Colonic mucosa (tissue), 4 donors: ENCODE measurements at regions not wholly inside any gene's neighbourhood (a gene's known extent, or its start where the extent isn't known, plus 50 kb on each side); places are given as distances from the start of the nearest gene placed in this dataset.

Experiments used
- DNase-seq: peaks from one replicate; pipeline ENCODE4 v3.0.0-alpha.2; 2020
- H3K27ac ChIP-seq: fragments of 200-600 bp; one replicate; pipeline ENCODE4 v1.8.0; 2021
- H3K27me3 ChIP-seq: fragments of 200-600 bp; one replicate; pipeline ENCODE4 v1.8.0; 2021
- H3K36me3 ChIP-seq: fragments of 200-600 bp; one replicate; pipeline ENCODE4 v1.8.0; 2021
- H3K4me1 ChIP-seq: fragments of 200-600 bp; one replicate; pipeline ENCODE4 v1.8.0; 2021; ENCODE audit warnings: mild to moderate bottlenecking
- H3K4me3 ChIP-seq: fragments of 200-600 bp; one replicate; pipeline ENCODE4 v1.8.0; 2021
- H3K9ac ChIP-seq, 2 donors: one replicate each; pipeline ENCODE4 v1.7.0; 2013; ENCODE audit warnings: control low read depth in 2 of 2, low read depth in 2 of 2, low read length in 2 of 2
- H3K9me3 ChIP-seq: fragments of 200-600 bp; one replicate; pipeline ENCODE4 v1.8.0; 2021
- intact Hi-C: fragments of 100-400 bp; cut with DNase I; formaldehyde crosslinking; loops from one replicate; pipeline ENCODE4 v1.14.1; 2022
- TF ChIP-seq, protein P1 (sequence below): fragments of 200-600 bp; IDR thresholded peaks from one replicate; pipeline ENCODE4 v1.8.0; 2022; ENCODE audit warnings: antibody characterized with exemption, mild to moderate bottlenecking
- donor health status: healthy.
- donor health status: DM: no; HTN: no; CAD: no.
- donor health status: DM: no; HTN: no; CAD: no.

- intact Hi-C loops = no loop called here
- Histone ChIP-seq H3K9me3 (no peaks in the 10 kb centered on the region), H3K4me3 (no peak overlapping the region), H3K27ac (no peak overlapping the region), H3K4me1 (no peaks in the 10 kb centered on the region), H3K36me3 (no peaks in the 10 kb centered on the region), H3K27me3 (no peaks in the 10 kb centered on the region), H3K9ac (no peak overlapping the region)
- DNase-seq = no peak
- TF ChIP-seq, protein P1, sequence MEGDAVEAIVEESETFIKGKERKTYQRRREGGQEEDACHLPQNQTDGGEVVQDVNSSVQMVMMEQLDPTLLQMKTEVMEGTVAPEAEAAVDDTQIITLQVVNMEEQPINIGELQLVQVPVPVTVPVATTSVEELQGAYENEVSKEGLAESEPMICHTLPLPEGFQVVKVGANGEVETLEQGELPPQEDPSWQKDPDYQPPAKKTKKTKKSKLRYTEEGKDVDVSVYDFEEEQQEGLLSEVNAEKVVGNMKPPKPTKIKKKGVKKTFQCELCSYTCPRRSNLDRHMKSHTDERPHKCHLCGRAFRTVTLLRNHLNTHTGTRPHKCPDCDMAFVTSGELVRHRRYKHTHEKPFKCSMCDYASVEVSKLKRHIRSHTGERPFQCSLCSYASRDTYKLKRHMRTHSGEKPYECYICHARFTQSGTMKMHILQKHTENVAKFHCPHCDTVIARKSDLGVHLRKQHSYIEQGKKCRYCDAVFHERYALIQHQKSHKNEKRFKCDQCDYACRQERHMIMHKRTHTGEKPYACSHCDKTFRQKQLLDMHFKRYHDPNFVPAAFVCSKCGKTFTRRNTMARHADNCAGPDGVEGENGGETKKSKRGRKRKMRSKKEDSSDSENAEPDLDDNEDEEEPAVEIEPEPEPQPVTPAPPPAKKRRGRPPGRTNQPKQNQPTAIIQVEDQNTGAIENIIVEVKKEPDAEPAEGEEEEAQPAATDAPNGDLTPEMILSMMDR = no peak
Measured at GRCh38 chr20:50341880-50342637, 151.4 kb downstream of the CEBPB start.

DNA sequence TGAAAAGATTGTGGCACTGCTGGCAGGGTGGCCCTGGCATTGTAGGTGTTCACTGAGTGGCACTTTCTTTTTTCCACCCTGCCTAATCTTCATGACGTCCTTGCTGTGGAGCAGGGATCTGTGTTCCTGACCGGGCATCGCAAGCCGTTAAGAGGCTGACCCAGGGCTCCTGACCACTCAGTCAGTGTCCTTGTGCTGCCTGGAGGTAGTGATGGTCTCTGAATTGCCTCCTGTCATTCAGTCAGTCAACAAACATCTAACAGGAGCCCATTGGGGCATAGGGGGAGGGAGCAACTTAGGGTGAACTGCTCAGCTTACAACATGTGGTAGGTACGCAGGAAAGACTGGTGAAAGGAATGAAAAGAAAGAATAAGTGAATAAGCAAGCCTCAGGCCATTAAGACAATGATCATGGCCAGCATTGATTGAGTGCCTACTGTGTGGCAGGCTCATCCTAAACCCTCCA, 152.0 kb downstream of the CEBPB start:
- Histone ChIP-seq H3K9ac (no peak overlapping the region), H3K27ac (no peak overlapping the region), H3K36me3 (no peaks in the 10 kb centered on the region), H3K4me3 (no peak overlapping the region), H3K4me1 (no peaks in the 10 kb centered on the region), H3K9me3 (no peaks in the 10 kb centered on the region), H3K27me3 (no peaks in the 10 kb centered on the region)
- intact Hi-C loops = no loop called here
- no peak for DNase-seq
- TF ChIP-seq, protein P1 = no peak

DNA sequence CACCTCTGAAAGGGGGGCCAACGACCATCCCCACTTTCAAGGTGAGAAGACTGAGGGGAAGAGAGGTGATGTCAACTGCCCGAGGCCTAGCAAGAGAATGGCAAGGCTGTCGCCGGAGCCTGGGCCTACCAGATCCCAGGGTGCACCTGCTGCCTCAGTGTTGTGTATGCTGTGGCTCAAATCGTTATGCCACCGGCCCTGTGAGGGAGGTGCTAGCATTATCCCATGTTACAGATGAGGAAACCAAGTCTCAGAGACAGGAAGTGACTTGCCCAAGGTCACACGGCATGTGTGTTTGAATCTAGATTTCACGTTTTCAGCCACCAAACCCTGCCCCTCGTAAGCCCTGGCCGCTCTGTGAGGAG, 152.5 kb downstream of the CEBPB start:
- Histone ChIP-seq H3K9me3 (no peaks in the 10 kb centered on the region), H3K27me3 (no peaks in the 10 kb centered on the region), H3K27ac (no peak overlapping the region), H3K9ac (no peak overlapping the region), H3K4me3 (no peak overlapping the region), H3K4me1 (no peaks in the 10 kb centered on the region), H3K36me3 (no peaks in the 10 kb centered on the region)
- no peak for DNase-seq
- intact Hi-C loops = no loop called here
- TF ChIP-seq, protein P1 = no peak

DNA sequence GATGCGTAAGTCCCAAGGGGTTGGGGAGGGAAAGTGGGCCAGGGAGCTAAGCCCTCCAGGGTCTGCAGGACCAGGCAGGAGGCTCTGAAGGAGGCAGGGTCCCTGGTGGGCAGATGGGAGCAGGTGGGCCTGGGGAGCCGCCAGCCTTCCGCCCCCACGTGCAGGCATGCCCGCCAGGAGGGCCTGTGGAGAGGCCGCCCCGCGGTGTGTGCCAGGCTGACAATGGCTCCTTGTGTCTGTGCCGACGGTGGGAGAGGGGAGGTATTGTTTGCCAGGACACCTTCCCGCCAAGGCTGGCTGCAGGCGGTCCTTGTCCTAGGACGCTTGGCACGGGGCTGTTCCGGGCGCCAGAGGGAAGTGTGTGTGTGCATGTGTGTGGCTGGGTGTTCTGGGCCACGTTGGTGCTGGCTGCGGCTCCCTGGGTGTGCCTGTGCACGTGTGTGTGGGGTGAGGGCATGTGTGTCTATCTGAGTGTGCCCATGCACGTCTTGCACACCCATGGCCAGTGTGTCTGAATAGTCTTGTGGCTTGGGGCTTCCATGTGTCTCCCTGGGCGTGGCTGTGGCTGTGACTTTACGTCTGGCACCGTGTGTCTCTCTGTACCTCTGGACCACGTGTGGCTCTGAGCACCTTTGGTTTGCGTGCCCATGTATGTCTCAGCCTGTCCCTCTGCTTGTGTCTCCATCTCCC, 153.0 kb downstream of the CEBPB start:
- no peaks in the 10 kb centered on the region for H3K27me3 ChIP-seq
- no peaks in the 10 kb centered on the region for H3K9me3 ChIP-seq
- no peaks in the 10 kb centered on the region for H3K4me1 ChIP-seq
- H3K9ac ChIP-seq = no peak overlapping the region
- no peak overlapping the region for H3K4me3 ChIP-seq
- no peak overlapping the region for H3K27ac ChIP-seq
- intact Hi-C loops = no loop called here
- TF ChIP-seq, protein P1 = no peak
- H3K36me3 ChIP-seq = no peaks in the 10 kb centered on the region
- no peak for DNase-seq

DNA sequence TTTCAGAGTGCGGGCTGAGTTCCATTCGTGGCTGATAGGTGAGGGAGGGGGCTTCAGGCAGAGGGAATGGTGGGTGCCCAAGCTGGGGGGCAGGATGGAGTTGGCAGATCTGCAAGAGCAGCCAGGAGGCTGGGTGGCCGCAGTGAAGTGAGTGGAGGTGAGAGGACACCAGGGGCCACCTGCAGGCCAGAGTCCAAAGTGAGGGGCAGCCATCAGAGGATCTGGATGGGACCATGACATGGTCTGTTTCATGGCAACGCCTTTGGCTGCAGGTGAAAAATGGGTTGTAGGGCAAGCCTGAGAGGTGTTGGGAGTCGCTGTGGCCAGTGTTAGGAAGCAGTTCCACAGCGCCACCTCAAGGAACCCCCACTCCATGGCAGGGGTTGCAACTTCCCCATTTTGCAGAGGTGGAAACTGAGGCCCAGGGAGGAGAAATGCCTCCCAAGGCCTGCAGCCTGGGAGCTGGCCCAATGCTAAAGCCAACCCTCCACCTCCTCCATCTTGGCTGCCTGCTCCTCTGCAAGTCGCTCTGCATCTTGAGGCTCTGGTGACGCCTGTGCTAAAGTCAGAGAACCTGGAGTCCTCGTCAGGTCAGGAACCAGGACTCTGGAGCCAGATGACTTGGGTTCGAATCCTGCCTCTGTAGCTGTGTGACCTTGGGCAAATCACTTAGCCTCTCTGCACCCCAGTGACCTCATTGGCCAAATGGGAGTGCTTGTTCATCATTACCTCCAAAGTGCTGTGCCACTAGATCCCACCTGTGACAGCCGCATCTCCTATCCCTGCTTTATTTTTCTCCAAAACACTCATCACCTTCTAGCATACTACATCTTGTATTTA, 153.8 kb downstream of the CEBPB start:
- intact Hi-C loops = no loop called here
- no peaks in the 10 kb centered on the region for H3K36me3 ChIP-seq
- TF ChIP-seq, protein P1 = no peak

More for the DNA sequence above, 153.8 kb downstream of the CEBPB start:
- Histone ChIP-seq H3K4me1 (no peaks in the 10 kb centered on the region), H3K27ac (no peak overlapping the region), H3K9ac (no peak overlapping the region), H3K4me3 (no peak overlapping the region), H3K9me3 (no peaks in the 10 kb centered on the region), H3K27me3 (no peaks in the 10 kb centered on the region)
- DNase-seq = no peak
